Kidney (tissue), 13 donors: ENCODE measurements at regions not wholly inside any gene's neighbourhood (a gene's known extent, or its start where the extent isn't known, plus 50 kb on each side); places are given as distances from the start of the nearest gene placed in this dataset.

Experiments
- DNase-seq, 5 donors: peaks; one replicate each; pipeline ENCODE4 v3.0.0-alpha.2; 2013 to 2020
- FAIRE-seq: peaks from 2 replicates; lab custom pipeline; 2012; peaks lifted over from hg19 to GRCh38; lab: Jason Lieb, UNC
- H3K27ac ChIP-seq, 2 donors: one replicate each; pipeline ENCODE4 v1.7.0; 2013; ENCODE audit warnings: low read depth in 2 of 2, low read length in 2 of 2, inconsistent platforms in 1 of 2
- H3K27me3 ChIP-seq: one replicate; pipeline ENCODE4 v1.7.1; 2013; ENCODE audit warnings: low read length, inconsistent platforms; ENCODE audit not compliant: control insufficient read depth, insufficient read depth
- H3K36me3 ChIP-seq, 3 donors: one replicate each; pipeline versions ENCODE4 v1.7.0 to v1.7.1; 2013; ENCODE audit warnings: low read length in 3 of 3, control low read depth in 1 of 3, inconsistent platforms in 1 of 3; ENCODE audit not compliant: insufficient read depth in 3 of 3, control insufficient read depth in 2 of 3
- H3K4me1 ChIP-seq, 3 donors: one replicate each; pipeline versions ENCODE4 v1.7.0 to v1.7.1; 2013; ENCODE audit warnings: low read length in 3 of 3, inconsistent platforms in 1 of 3, low read depth in 1 of 3; ENCODE audit not compliant: control insufficient read depth in 2 of 3, insufficient read depth in 2 of 3
- H3K4me3 ChIP-seq, 3 donors: one replicate each; pipeline versions ENCODE4 v1.7.0 to v1.8.1; 2013; ENCODE audit warnings: low read length in 3 of 3, control low read depth in 1 of 3, inconsistent platforms in 1 of 3
- H3K9ac ChIP-seq, 3 donors: one replicate each; pipeline versions ENCODE4 v1.7.0 to v1.7.1; 2013; ENCODE audit warnings: low read length in 3 of 3, control low read depth in 1 of 3, inconsistent platforms in 1 of 3
- H3K9me3 ChIP-seq, 3 donors: one replicate each; pipeline versions ENCODE4 v1.7.0 to v1.7.1; 2013; ENCODE audit warnings: low read length in 3 of 3, control low read depth in 1 of 3, inconsistent platforms in 1 of 3; ENCODE audit not compliant: control insufficient read depth in 2 of 3, insufficient read depth in 1 of 3
- CTCF ChIP-seq: IDR thresholded peaks from 3 replicates; pipeline ENCODE4 v1.5.1; 2012; ENCODE audit warnings: mild to moderate bottlenecking, moderate library complexity, borderline replicate concordance; ENCODE audit not compliant: insufficient read depth; ENCODE audit errors: extremely low read depth
- intact Hi-C: fragments of 100-400 bp; cut with DNase I; formaldehyde crosslinking; loops from one replicate; pipeline ENCODE4 v1.11.1; 2022
- donor health status: control.
- donor health status: control.
- donor health status: control.
- donor health status: control.
- donor health status: control.
- donor health status: DM: yes; HTN: yes; CAD: no.
- donor health status: Normal renal cell carcinoma (clear cell type).

GRCh38 chr5:120874081-120874862 lies 410.2 kb downstream of the PRR16 start:
- FAIRE-seq: no peak

GRCh38 chr5:120882038-120882775 lies 418.1 kb downstream of the PRR16 start:
- Histone ChIP-seq H3K9me3 (no peaks in the 10 kb centered on the region), H3K4me1 (no peaks in the 10 kb centered on the region), H3K27me3 (no peaks in the 10 kb centered on the region), H3K9ac (no peak overlapping the region), H3K36me3 (no peaks in the 10 kb centered on the region), H3K4me3 (no peak overlapping the region), H3K27ac (no peak overlapping the region)
- intact Hi-C loops: no loop called here
- DNase-seq (no peak), FAIRE-seq (no peak)
- TF ChIP-seq CTCF: no peak

More at GRCh38 chr5:120874081-120874862, 410.2 kb downstream of the PRR16 start:
- Histone ChIP-seq H3K4me1 (no peaks in the 10 kb centered on the region), H3K9ac (no peak overlapping the region), H3K27me3 (no peaks in the 10 kb centered on the region), H3K27ac (no peak overlapping the region), H3K36me3 (no peaks in the 10 kb centered on the region), H3K9me3 (no peaks in the 10 kb centered on the region), H3K4me3 (no peak overlapping the region)
- intact Hi-C loops: no loop called here
- no peak for DNase-seq
- TF ChIP-seq CTCF: no peak

GRCh38 chr5:120886351-120886860 lies 422.3 kb downstream of the PRR16 start:
- H3K4me1 ChIP-seq: no peaks in the 10 kb centered on the region
- intact Hi-C loops: no loop called here
- H3K36me3 ChIP-seq: no peaks in the 10 kb centered on the region
- DNase-seq (no peak), FAIRE-seq (no peak)
- H3K9ac ChIP-seq: no peak overlapping the region
- H3K4me3 ChIP-seq: no peak overlapping the region
- H3K27me3 ChIP-seq: no peaks in the 10 kb centered on the region
- no peaks in the 10 kb centered on the region for H3K9me3 ChIP-seq
- no peak overlapping the region for H3K27ac ChIP-seq
- no peak for TF ChIP-seq CTCF
